ENCODE measurements at regions not wholly inside any gene's neighbourhood (a gene's known extent, or its start where the extent isn't known, plus 50 kb on each side); places are given as distances from the start of the nearest gene placed in this dataset.

- TF ChIP-seq CTCF (conservative IDR thresholded peaks at IDR 0.05; ENCODE audit: low read length) (no peak), EZH2phosphoT487 (IDR thresholded peaks at IDR 0.05; ENCODE audit: borderline replicate concordance, low read depth, low read length) (no peak)
Observed at GRCh38 chr5:107058235-107058634, 612.5 kb downstream of the EFNA5 start.
